Skin epidermis (tissue), 12 donors: ENCODE measurements at regions not wholly inside any gene's neighbourhood (a gene's known extent, or its start where the extent isn't known, plus 50 kb on each side); places are given as distances from the start of the nearest gene placed in this dataset.
"Not testable (repeated sequence)": the region's sequence is repeated elsewhere in the genome, so short reads cannot be mapped to it uniquely, and the experiment has no call there.

Experiments
- H3K27ac ChIP-seq, 21 experiments: fragments of 200-600 bp; sonication (generic) in 11 of 21; one replicate each; pipeline ENCODE4 v1.5.0; 2020; ENCODE audit warnings: mild to moderate bottlenecking in 3 of 21, inconsistent platforms in 2 of 21, moderate library complexity in 2 of 21
- H3K4me3 ChIP-seq, 7 experiments: fragments of 200-600 bp; sonication (generic) in 2 of 7; one replicate each; pipeline ENCODE4 v1.5.0; 2020; ENCODE audit warnings: inconsistent platforms in 2 of 7, mild to moderate bottlenecking in 2 of 7, moderate library complexity in 1 of 7

DNA sequence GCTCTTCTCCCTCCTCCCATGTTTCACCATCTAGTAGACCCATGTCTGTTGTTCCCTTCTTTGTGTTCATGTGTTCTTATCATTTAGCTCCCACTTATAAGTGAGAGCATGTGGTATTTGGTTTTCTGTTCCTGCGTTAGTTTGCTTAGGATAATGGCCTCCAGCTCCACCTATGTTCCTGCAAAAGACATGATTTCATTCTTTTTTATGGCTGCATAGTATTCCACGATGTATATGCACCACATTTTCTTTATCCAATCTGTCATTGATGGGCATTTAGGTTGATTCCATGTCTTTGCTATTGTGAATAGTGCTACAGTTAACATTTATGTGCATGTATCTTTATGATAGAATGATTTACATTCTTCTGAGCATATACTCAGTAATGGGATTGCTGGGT lies 115.6 kb upstream of the ATXN1 start:
- not testable (repeated sequence) for H3K4me3 ChIP-seq

DNA sequence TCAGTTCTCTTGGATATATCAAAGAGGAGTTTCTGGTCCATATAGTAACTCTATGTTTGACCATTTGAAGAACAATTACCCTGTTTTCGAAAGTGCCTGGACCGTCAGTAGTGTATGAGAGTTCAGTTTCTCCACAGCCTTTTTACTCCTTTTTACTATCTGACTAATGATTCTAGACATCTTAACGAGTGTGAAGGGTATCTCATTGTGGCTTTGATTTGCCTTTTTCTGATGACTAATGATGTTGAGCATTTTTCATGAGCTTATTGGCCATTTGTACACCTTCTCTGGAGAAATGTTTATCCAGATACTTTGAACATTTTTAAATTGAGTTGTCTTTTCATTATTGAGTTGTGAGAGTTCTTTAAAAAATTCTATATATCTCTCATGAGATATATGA lies 114.9 kb upstream of the ATXN1 start:
- Histone ChIP-seq H3K4me3 (no peak overlapping the region), H3K27ac (no peak overlapping the region)

More for the DNA sequence above, 115.6 kb upstream of the ATXN1 start:
- H3K27ac ChIP-seq: not testable (repeated sequence)

DNA sequence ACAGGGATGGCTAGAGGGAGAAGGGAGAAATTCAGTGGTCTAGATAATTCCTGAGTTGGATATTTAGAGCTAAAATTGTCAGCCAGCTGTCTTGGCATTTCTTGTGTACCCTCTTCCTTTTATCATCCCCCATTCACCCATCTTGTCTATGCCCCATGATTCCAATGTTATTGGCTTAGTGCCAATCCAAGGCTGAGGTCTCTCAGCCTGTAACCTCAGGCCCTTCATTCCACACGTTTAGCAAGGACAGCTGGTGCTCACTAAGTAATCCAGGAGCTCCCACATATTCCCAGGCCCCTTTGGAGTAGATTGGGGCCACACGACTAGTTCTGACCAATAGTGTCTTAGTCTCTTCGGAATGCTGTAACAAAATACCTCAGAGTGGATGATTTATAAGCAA lies 112.4 kb upstream of the ATXN1 start:
- H3K27ac ChIP-seq: no peak overlapping the region

DNA sequence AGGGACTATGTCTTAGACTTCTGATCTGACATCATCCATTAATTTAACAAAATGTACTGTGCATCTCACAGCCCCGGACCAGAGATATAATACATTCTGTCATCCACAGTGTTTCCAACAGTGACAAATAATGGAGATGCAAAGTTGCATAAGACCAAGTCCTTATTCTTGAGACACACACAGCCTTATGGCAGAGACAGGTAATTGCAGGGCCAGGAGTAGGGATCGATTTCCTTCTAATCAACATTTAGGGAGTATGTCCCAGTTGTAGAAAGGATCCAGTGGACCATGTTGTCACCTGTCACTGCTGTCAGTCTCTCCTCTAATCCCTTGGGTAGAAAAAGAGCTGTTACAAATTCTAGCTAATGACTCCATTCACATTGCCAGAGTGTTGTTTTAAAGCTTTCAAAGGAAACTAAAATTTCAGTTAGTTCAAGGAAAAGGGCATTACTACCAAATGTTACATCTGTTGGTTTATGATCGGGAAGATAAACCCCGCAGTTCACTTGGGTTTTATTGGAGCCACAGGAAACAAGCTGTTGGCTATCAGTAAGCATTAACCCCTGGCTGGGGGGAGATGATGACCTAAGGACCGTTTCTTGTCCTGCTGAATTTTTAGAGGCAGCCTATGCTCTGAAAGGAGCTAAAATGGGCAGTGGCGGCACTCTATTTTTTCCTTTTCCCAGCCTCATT lies 111.4 kb upstream of the ATXN1 start:
- no peak overlapping the region for H3K4me3 ChIP-seq
- no peak overlapping the region for H3K27ac ChIP-seq

More for the DNA sequence above, 112.4 kb upstream of the ATXN1 start:
- H3K4me3 ChIP-seq: no peak overlapping the region

DNA sequence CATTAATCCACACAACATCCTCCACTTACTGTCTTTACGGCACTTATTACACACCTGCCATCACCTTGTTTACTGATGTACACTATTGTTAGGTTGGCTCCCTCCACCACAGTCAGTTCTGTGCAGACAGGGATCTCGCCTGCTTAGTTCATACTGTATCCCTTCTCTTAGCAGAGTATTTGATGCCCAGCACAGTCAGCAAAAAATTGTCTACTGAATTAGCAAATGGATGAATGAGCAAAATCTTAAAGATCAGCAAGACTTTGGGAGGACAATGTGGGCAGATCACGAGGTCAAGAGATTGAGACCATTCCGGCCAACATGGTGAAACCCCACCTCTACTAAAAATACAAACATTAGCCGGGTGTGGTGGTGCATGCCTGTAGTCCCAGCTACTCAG lies 109.8 kb upstream of the ATXN1 start:
- Histone ChIP-seq H3K27ac (no peak overlapping the region), H3K4me3 (no peak overlapping the region)

DNA sequence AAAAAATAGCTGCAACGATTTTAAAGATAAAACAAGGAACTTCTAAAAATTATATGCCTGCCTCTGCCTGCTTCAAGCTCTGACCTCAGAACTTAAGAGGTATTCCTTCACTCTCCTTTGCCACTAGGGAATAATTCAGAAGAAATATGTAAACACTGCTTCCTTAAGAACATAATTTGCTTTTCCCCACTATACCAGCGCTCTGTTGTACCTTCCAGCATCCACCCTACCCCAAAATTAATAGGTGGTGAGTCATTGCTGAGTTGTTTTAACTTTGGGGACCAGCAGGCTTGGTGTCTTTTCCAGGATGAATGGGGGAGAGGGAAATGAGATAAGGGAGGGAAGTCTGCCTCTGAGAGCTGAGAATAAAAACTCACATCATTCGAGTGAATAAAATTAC lies 107.7 kb upstream of the ATXN1 start:
- Histone ChIP-seq H3K4me3 (no peak overlapping the region), H3K27ac (no peak overlapping the region)

DNA sequence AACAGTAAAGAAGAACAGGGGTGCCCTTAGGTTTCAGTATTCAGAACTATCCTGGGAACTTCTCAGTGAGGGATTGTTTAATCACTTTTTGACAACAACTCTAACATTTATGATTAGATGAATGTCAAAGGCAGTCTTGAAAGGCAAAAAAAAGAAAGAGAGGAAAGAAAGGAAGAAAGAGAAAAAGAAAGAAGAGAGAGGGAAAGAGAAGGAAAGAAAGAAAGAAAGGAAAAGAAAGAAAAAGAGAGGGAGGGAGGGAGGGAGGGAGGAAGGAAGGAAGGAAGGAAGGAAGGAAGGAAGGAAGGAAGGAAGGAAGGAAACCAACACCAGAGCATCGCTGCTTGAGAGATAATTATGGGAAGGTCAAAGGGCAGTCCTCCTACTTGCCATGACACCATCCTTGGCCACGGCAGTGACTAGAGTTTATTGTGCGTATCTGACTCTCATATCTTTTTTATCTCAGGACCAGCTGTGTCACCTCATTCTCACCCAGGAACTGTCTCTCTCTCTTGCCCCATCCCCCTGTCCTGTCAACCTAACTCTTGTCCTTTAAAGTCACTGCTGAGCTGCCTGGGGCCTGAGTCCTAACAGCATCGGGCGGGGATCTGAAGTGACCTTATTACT lies 96.8 kb upstream of the ATXN1 start:
- H3K4me3 ChIP-seq: no peak overlapping the region
- H3K27ac ChIP-seq: no peak overlapping the region

DNA sequence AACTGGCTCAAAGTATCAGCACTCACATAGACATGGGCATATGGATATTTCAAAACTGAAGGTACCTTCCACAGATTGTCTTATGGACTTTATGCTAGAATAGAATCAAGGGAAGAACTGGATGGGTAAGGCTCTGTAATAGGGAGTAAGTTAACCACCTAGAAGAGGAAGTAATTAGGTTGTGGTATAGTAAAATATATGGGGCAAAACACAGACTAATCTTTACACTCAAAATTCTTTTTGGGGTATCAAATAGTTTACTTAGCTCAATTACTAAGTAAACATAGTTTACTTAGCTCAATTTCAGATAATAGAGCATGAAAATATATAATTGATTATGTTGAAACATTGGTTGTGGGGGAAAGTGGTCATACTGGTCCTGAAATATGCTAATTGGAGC lies 94.2 kb upstream of the ATXN1 start:
- H3K4me3 ChIP-seq: no peak overlapping the region
- H3K27ac ChIP-seq: no peak overlapping the region

DNA sequence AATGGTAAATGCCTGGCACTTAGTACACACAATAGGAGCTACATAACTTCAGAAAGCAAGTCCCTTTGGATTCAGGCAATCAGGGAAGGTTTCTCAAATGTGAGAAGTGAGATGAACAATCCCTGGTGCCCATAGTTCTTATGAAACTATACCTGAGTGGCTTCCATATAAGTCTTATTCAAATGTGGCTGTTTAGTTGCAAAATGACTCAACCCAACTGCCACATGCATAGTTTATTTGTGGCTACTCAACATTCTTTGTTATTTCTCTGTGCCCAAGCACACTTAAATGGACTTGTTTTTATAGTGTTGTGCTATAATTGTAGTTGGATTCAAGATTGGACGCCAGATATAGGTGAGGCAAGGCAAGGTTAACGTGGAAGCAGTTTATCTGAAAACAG lies 93.7 kb upstream of the ATXN1 start:
- no peak overlapping the region for H3K27ac ChIP-seq
- no peak overlapping the region for H3K4me3 ChIP-seq

DNA sequence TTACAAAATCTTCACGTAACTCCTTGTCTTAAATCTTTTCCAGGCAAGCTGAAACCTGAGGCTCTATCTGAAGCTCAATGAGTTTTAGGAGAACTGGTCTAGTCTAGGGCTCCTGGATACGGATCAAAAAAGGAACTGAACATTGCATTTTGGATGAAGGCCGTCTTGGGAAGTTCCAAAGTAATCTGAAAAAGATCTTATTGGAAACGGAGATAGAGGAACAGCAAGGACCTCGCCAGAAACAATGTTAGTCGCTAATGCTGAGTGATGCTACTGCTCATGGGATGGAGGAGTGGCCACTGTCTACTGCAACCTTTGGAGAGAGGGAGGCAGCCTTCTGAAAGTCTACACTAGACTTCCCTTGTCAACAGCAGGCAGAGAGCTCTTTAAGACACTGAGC lies 91.4 kb upstream of the ATXN1 start:
- H3K27ac ChIP-seq: peak overlapping the region in 1 of 21 experiments; percentile 14
- no peak overlapping the region for H3K4me3 ChIP-seq

DNA sequence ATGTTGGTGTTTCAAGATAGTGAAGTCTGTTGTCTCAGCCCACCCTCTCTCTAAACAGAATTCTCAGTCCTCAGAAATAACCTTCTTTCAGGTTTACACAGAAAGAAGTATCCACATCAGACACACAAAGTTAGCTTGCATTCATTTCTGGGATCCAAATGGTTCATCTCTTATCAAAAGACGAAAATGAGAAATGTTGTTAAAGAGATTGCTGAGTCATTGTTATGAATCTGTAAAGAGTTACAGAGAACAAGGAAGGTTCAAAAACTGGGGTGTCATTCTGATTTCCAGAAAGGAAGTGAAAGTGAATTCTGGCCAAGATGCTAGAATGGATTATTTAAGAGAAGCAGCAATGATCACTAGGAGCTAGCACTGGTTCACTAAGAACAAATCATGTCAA lies 90.5 kb upstream of the ATXN1 start:
- H3K4me3 ChIP-seq: no peak overlapping the region
- no peak overlapping the region for H3K27ac ChIP-seq

DNA sequence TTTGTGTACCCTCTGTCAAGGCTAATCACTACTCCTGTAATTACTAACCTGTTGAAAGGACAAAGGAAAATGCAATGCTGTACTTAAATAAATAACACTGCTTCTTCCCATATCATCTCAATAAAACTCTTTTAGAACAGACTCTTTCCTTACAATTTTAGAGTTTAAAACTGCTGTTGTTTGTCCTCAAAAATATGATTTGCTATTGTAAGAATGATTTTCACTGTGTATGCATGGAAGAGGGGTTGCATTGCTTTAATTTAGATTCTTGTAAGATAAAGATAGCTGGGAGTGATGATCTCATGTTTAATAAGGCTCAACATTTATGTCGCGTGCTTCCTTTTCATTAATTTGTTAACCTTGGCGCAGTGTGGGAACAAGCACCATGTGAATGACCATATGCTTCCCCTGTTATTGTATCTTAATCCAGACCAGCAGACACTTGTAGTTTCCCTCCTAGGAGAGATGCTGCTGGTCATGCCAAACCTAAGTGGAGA lies 89.8 kb upstream of the ATXN1 start:
- Histone ChIP-seq H3K27ac (no peak overlapping the region), H3K4me3 (no peak overlapping the region)

DNA sequence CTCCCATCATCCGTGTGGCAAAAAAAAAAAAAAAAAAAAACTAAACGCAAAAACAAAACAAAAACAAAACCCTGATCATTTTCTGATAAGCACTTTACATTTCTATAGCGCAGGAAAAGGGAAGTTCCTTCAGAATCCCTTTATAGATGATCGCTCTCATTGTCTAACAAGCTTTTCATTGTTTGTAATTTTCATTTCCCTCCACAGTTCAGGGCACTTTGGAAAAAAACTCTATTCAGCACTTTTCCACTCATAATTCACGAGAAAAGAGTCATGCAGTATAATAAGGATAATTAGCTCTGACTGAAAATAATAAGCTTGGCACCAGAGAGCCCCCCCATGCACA lies 89.4 kb upstream of the ATXN1 start:
- H3K27ac ChIP-seq: no peak overlapping the region

DNA sequence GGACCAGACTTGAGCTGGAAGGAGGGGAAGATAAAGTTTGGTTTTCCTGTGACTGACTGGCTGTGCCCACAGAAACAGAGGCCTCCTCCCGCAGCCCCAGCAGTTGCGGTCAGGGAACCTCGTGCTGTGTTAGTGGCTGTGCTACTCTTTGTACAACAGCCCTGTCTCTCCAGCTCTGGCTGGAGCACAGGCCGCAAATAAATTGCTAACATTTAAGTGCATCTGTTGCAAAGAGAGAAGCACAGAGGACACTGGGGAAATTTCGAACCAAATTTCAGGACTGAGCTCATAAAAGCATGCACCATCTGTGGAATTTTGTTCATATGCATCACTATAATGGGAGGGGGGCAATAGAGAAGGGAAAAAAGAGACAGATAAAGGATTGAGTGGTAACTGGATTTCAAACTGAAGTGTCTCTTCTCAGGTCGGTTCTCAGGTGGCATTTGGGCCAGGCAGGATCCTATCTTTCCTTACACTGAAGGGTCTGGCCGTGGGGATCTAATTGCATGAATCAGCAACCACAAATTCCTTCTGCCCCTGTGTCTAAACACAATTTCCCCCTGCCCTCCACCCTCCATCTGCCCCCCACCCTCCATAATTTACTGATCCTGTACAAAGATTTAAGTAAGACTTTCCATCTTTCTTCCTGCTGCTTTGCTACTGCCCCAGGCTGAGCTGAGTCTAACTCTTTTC lies 88.9 kb upstream of the ATXN1 start:
- Histone ChIP-seq H3K27ac (peak overlapping the region in 1 of 21 experiments; percentile 8), H3K4me3 (no peak overlapping the region)

More for the DNA sequence above, 89.4 kb upstream of the ATXN1 start:
- no peak overlapping the region for H3K4me3 ChIP-seq

DNA sequence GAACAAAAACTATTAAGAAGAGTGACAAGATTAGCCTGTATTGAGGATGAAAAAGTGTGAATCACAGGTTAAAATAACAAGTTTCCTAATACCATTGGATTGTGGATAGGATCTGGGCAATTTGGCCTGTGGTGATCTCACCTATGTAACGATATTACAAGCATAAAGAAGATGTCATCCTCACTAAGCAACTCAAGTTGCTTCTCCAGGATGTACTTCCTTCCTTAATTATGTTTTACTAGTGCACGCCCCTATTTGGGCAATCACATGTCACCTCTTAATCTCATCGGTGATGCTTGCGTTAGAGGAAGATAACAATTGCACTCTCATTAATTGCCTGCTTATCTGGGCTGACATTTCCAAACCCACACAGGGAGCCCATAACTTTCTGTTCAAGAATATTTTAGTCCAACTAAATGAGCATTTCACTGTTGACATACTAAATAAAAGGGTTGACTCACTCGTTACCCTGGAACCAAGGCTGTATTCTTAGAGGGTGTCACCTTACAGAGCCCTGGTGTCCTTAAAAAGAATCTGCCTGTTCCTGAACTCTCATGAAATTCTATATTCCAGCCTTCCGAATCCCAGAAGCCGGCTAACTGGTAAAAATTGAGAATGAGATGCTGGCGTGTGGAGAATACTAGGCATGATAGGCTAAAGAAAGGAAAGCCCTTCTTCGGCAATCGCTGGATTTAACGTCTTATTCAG lies 88.2 kb upstream of the ATXN1 start:
- peak overlapping the region in 1 of 21 experiments; percentile 8 for H3K27ac ChIP-seq

DNA sequence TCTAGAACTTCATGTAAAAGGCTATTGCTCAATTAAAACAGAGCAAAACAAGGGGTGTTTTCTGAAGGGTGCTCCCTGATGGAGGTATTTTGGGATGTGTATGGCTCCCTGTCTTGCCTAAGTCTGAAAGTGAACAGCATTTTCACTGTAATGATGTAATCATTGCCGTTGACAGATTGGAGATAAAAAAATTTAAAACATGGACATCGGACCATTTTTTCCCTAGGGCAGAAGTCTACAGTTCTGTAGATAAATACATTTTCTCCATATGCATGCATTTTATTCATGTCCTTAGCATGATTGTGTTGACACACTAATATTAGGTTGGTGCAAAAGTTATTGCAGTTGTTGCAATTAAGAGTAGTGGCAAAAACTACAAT lies 85.1 kb upstream of the ATXN1 start:
- no peak overlapping the region for H3K4me3 ChIP-seq
- H3K27ac ChIP-seq: no peak overlapping the region

More for the DNA sequence above, 88.2 kb upstream of the ATXN1 start:
- H3K4me3 ChIP-seq: no peak overlapping the region

DNA sequence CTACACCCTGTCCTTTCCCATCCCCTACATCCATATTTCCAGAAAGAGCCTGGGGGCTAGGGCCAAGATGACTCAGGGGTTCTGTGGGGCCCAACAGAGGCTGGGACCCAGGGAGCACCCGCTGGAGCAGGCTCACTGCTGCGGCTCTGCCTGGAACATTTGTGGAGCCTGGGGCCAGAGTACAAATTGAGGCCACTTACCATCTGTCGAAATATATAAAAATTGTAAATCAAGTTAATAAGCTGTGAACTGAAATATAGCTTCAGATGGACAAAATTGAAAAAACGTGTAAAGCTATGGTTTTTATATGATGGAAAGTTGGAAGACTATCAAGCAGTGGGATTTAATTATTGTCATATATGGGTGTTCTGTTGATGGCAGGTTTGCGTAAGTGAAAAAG lies 82.9 kb upstream of the ATXN1 start:
- no peak overlapping the region for H3K4me3 ChIP-seq
- no peak overlapping the region for H3K27ac ChIP-seq

DNA sequence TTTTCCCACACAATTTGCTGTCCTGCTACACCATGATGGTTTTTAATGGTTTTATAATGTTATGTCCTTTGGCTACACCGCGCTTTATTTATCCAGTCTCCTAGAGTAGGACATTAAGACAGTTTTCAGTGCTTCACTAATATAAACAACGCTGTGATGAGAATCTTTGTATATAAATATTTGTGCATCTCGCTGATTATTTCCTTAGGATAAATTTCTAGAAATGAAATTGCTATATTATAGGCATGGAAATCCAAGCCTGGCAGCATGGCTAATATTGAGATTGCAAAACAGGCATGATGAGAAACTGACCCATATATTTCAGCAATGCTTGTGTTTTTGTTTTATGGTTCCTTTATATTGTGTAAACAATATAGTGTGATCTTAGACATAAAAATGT lies 81.4 kb upstream of the ATXN1 start:
- Histone ChIP-seq H3K4me3 (no peak overlapping the region), H3K27ac (no peak overlapping the region)

DNA sequence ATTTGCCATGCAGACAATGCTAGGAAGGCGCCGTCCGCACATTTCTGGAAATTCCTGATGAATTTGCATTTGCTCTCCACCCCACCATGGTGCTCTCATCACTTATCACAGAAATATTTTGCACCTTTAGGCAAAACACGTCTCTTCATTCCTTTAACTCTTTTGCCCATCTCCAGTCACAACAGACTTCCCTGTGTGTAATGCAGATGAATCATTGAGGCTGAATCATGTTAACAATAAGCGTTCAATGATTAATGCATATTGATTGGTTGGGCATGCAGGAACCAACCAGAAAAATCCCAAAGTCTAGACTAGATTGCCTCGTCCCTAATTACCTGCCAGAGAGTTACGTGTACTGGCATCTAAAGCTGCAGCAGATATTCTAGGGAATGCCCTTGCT lies 80.0 kb upstream of the ATXN1 start:
- Histone ChIP-seq H3K4me3 (no peak overlapping the region), H3K27ac (peak overlapping the region in 2 of 21 experiments; percentile 32 to 55)

DNA sequence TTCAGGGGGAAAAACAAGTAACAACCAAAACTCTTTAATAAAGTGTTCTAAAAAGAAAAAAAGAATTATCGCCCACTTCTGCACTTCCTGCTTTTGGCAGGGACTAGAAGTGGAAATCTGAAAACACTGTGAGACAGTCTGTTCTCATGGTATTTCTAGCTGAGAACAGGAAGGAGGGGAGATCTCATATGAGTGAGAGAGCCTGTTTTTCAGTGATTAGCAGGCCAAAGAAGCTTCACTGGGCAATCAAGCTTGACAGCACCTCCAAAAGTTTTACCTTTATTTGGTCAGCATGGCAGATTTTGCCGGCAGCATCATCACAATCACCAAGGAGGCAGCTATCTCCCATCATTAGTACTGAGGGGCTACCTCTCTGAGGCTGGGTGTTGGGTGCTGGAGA lies 79.5 kb upstream of the ATXN1 start:
- peak overlapping the region in 4 of 21 experiments; percentile 23 to 55 (median 29) for H3K27ac ChIP-seq
- no peak overlapping the region for H3K4me3 ChIP-seq
